Fibroblast of villous mesenchyme (primary cell): ENCODE measurements at regions not wholly inside any gene's neighbourhood (a gene's known extent, or its start where the extent isn't known, plus 50 kb on each side); places are given as distances from the start of the nearest gene placed in this dataset.

Experiments
- DNase-seq: peaks from one replicate; pipeline ENCODE4 v3.0.0-alpha.2; 2010; ENCODE audit warnings: low read depth
- H3K4me3 ChIP-seq: 2 replicates; pipeline ENCODE4 v1.5.1; 2011; ENCODE audit warnings: low read depth, mild to moderate bottlenecking, low read length
- TF ChIP-seq, protein P1 (sequence below): IDR thresholded peaks from 2 replicates; pipeline ENCODE4 v1.5.1; 2012; ENCODE audit warnings: low read depth, mild to moderate bottlenecking, low read length; ENCODE audit not compliant: insufficient read depth

DNA sequence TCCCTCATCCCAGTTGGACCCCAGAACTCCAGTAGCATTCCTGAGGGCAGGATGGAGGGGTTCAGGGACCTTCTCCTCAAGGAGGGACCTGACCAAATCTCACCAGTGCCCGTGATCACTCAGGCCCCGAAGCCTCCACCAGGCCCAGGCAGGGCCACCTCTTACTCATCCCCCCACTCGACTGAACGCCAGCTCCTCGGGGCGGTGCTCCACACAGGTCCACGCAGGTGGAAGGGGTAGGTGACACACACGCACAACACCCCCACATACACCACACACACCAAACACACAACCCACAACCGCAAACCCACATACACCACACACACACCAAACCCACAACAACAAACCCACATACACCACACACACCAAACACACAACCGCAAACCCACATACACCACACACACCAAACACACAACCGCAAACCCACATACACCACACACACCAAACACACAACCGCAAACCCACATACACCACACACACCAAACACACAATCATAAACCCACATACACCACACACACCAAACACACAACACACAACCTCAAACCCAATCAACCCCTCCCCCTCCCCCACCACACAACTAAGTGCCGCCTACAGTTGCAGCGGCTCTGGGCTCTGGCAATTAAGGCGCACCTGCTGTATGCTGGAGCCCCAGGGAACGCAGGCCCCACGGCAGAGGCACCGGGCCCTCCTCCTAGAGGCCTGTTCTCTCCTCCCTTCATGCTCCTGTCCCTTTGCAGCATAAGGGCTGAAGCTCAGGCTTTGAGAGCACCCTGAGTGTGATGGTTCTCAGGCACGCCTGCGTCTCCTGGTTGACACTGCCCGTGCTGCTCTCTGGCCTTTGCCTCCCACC lies 1318.1 kb downstream of the TBC1D22A start:
- H3K4me3 ChIP-seq: no peak overlapping the region
- TF ChIP-seq, protein P1, sequence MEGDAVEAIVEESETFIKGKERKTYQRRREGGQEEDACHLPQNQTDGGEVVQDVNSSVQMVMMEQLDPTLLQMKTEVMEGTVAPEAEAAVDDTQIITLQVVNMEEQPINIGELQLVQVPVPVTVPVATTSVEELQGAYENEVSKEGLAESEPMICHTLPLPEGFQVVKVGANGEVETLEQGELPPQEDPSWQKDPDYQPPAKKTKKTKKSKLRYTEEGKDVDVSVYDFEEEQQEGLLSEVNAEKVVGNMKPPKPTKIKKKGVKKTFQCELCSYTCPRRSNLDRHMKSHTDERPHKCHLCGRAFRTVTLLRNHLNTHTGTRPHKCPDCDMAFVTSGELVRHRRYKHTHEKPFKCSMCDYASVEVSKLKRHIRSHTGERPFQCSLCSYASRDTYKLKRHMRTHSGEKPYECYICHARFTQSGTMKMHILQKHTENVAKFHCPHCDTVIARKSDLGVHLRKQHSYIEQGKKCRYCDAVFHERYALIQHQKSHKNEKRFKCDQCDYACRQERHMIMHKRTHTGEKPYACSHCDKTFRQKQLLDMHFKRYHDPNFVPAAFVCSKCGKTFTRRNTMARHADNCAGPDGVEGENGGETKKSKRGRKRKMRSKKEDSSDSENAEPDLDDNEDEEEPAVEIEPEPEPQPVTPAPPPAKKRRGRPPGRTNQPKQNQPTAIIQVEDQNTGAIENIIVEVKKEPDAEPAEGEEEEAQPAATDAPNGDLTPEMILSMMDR: no peak
- DNase-seq: no peak

DNA sequence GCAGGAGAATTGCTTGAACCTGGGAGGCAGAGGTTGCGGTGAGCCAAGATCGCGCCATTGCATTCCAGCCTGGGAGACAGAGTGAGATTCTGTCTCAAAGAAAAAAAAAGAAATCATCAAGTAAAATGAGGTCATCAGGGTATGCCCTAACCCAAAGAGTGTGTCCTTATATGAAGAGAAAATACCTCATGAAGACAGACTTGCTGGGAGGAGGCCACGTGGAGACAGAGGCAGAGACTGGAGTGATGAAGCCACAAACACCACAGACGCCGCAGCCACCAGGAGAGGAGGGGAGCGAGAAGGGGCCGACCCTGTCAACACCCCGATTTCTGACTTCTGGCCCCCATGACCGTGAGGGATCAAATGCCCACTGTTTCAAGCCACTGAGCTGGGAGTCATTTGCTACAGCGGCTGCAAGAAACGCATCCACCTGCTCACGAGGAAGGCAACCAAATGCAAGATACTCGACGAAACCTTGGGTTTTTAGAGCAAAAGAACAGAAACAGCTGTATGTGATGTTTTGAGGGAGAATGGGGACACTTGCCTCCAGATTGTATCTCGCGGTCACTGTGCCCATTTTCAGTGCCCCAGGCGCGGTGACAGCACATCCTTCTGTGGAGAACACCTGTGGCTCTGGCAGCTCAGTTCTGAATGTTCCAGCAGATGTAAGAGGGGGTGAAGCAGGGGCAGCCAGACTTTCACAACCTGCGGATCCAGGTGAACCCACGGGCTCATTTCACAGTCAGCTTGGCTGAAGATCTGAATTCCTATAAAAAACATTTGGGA lies 1317.2 kb downstream of the TBC1D22A start:
- no peak overlapping the region for H3K4me3 ChIP-seq
- TF ChIP-seq, protein P1: no peak
- DNase-seq: no peak

DNA sequence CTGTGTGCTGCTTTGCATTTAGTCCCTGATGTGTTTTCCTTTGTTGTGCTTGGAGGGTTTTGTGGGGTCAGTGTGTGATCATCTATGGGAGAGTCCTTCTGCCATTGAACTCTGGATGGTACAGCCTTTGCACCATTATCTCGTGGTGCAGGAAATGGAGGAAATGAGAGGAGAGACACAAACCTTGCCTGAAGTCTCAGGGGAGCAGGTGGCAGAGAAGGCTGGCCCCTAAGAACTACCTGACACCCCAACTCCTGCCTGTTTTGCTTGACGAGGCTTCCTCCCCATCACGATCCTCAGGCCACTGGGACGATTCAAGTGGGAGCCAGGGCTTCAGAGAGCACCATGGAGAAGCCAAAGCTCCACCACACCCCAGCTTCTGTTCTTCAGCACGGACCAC lies 1316.4 kb downstream of the TBC1D22A start:
- TF ChIP-seq, protein P1: no peak
- no peak overlapping the region for H3K4me3 ChIP-seq

DNA sequence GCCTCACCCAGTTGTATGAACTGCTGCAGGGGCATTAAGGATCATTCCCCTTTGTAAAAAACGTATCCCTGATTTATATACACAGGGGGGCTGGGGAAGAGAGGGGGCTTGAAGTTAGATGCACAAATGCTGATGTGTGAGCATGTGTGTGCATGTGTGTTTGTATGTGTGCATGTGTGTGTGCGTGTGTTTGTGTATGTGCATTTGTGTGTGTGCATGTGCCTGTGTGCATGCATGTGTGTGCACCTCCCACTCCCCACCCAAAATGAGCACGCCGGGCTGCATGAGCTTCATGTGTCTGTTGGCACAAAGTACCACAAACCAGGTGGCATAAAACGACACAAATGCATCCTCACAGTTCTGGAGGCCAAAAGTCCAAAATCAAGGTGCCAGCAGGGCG lies 1315.2 kb downstream of the TBC1D22A start:
- H3K4me3 ChIP-seq: no peak overlapping the region
- TF ChIP-seq, protein P1: no peak
- DNase-seq: no peak

More for the DNA sequence above, 1316.4 kb downstream of the TBC1D22A start:
- DNase-seq: no peak

DNA sequence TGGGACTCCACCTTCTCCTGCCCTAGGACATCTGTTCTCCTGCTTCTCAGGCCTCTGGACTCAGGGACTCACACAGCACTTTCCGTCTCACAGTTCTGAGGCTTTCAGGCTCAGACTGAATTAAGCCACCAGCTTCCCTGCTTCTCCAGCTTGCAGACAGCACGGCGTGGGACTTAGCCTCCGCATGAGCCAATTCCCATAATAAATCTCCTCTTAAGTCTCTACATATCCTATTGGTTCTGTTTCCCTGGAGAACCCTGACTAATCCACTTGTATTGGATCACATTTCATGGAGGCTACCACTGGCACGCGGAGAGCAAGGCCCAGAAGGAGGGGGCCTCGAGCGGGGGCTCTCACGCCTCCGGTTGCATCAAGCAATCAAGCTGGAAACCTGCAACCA lies 1313.6 kb downstream of the TBC1D22A start:
- DNase-seq: no peak
- H3K4me3 ChIP-seq: no peak overlapping the region
- TF ChIP-seq, protein P1: no peak

DNA sequence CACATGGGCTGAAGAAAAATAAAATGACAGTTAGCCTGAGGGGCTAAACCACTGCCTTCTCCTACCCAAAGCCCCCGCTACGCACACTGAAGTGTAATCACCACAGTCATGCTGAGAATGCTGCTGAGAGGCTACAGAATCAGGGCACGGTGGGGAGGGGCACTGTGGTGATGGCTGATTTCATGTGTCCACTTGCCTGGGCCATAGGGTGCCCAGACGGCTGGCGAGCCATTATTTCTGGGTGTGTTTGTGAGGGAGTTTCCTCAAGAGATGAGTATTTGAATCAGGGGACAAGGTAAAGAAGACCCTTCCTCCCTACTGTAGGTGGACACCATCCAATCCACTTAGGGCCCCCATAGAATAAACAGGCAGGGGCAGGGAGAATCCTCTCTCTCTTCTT lies 1313.2 kb downstream of the TBC1D22A start:
- TF ChIP-seq, protein P1: no peak
- DNase-seq: no peak
- no peak overlapping the region for H3K4me3 ChIP-seq
